ENCODE measurements at regions not wholly inside any gene's neighbourhood (a gene's known extent, or its start where the extent isn't known, plus 50 kb on each side); places are given as distances from the start of the nearest gene placed in this dataset.

DNA sequence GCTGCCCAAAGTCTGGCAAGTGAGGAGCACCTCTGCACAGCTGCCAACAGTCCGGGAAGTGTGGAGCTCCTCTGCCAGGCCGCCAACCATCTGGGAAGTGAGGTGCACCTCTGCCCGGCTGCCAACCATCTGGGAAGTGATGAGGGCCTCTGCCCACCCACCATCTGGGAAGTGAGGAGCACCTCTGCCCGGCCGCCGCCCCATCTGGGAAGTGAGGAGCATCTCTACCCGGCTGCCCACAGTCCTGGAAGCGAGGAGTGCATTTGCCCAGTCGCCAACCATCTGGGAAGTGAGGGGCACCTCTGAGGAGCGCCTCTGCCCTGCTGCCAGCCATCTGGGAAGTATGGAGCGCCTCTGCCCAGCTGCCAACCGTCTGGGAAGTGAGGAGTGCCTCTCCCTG, 893.7 kb downstream of the TYW1 start:
- no peak overlapping the region for H3K27ac ChIP-seq
- TF ChIP-seq, protein P1, sequence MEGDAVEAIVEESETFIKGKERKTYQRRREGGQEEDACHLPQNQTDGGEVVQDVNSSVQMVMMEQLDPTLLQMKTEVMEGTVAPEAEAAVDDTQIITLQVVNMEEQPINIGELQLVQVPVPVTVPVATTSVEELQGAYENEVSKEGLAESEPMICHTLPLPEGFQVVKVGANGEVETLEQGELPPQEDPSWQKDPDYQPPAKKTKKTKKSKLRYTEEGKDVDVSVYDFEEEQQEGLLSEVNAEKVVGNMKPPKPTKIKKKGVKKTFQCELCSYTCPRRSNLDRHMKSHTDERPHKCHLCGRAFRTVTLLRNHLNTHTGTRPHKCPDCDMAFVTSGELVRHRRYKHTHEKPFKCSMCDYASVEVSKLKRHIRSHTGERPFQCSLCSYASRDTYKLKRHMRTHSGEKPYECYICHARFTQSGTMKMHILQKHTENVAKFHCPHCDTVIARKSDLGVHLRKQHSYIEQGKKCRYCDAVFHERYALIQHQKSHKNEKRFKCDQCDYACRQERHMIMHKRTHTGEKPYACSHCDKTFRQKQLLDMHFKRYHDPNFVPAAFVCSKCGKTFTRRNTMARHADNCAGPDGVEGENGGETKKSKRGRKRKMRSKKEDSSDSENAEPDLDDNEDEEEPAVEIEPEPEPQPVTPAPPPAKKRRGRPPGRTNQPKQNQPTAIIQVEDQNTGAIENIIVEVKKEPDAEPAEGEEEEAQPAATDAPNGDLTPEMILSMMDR (conservative IDR thresholded peaks at IDR 0.05): no peak

DNA sequence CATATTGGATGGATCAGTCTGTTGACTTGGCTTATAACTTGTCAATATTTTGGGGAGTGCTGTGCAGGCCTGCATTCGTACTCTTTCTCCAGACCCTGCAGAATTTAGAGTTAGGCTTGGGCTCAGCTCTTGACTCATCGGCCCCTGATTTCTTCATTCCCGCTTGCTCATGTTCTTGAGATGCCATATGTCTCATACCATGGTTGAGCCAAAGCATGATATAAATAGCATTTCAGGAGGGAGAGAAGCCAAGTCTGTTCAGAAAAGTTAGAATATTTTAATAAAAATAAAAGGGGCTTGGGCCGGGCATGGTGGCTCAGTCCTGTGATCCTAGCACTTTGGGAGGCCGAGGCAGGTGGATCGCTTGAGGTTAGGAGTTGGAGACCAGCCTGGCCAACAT, 898.1 kb downstream of the TYW1 start:
- TF ChIP-seq ZFX (IDR thresholded peaks at IDR 0.05): no peak
- TF ChIP-seq, protein P1 (conservative IDR thresholded peaks at IDR 0.05): no peak
- no peak overlapping the region for H3K27ac ChIP-seq

DNA sequence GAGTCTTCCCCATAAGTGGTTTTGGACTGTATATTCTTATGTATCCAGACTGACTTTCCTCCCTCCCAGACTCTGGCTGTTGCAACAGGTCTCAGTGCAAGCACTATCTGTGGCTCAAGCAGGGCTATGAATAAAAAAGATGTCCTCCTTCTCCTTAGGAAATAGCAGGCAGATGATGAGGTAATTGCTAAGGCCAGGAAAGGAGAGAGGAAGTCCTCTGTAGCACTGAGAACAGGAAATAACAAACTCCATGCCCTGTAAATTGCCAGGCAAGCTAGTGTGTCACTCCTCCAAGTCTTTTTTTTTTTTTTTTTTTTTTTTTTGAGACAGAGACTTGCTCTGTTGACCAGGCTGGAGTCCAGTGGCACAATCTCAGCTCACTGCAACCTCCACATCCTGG, 900.1 kb downstream of the TYW1 start:
- no peak overlapping the region for H3K27ac ChIP-seq
- no peak for TF ChIP-seq ZFX (IDR thresholded peaks at IDR 0.05)
- TF ChIP-seq, protein P1 (conservative IDR thresholded peaks at IDR 0.05): no peak

GRCh38 chr7:67900456-67900855, 903.8 kb downstream of the TYW1 start:
- no peak for TF ChIP-seq ZFX (IDR thresholded peaks at IDR 0.05)
- TF ChIP-seq, protein P1 (conservative IDR thresholded peaks at IDR 0.05): no peak

DNA sequence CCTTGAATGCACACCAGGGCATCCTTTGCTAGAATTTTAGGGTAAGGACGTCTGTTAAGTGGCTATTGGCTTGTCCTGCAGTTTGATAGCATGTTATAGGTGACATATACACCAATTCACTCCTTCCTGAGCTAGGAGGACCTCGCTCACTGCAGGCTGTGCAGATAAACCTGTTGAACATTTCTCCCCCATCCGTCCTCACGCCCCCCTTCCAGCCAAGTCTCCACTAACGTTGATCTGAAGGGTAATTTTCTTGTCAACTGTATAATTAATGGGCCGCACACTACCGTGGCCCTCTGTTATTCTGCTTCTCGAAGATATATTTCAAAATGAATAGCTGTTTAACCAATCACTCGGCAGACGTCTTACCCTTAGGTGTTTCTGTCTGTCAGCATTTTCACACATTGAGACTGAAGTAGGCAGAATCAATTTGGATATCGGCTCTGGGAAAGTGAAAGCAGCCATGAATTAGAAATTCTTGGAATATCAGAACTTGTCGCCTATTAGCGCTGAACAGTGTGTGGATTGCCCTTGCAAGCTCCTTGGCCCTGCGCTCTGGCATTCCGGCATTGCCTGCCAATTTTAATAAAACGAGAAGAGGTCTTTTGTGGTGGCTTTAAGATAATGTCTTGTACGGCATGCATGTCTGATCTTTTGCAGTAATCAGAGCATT, 905.3 kb downstream of the TYW1 start:
- no peak overlapping the region for H3K27ac ChIP-seq

More at GRCh38 chr7:67900456-67900855, 903.8 kb downstream of the TYW1 start:
- no peak overlapping the region for H3K27ac ChIP-seq

GRCh38 chr7:67907792-67908191, 911.2 kb downstream of the TYW1 start:
- TF ChIP-seq, protein P1 (conservative IDR thresholded peaks at IDR 0.05): no peak
- TF ChIP-seq ZFX (IDR thresholded peaks at IDR 0.05): no peak
- no peak overlapping the region for H3K27ac ChIP-seq

More for the DNA sequence above, 905.3 kb downstream of the TYW1 start:
- no peak for TF ChIP-seq ZFX (IDR thresholded peaks at IDR 0.05)
- TF ChIP-seq, protein P1 (conservative IDR thresholded peaks at IDR 0.05): no peak

DNA sequence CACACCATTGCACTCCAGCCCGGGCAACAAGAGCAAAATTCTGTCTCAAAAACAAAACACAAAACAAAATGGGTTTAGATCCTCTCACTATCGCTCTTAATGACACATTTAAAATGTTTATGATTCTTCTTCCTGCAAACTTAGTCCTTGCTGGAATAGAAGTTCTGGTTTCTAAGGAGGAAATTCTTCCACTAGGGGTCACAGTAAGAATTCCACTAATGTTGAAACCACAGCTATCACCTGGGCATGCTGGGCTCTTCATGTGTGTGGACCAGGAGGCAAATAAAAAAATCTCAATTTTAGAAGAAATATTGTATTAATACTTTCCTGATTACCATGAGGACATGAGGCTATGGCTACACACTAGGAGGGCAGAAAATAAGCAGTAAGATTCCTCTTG, 915.8 kb downstream of the TYW1 start:
- TF ChIP-seq ZFX (IDR thresholded peaks at IDR 0.05): no peak
- TF ChIP-seq, protein P1 (conservative IDR thresholded peaks at IDR 0.05): peak; percentile 7; the same call in 1 of the 2 replicates
- H3K27ac ChIP-seq: no peak overlapping the region

Data from C4-2B (cell line).